Suppressor macrophage (primary cell): ENCODE measurements at regions not wholly inside any gene's neighbourhood (a gene's known extent, or its start where the extent isn't known, plus 50 kb on each side); places are given as distances from the start of the nearest gene placed in this dataset.

ENCODE experiments used
- DNase-seq, 4 experiments: peaks; one replicate each; pipeline ENCODE4 v3.0.0-alpha.2; 2020 to 2022

GRCh38 chr7:24341691-24342413 lies 57.9 kb downstream of the NPY start:
- DNase-seq, result peak in 2 of 4 experiments; percentile 3 to 6

GRCh38 chr7:24343614-24344013 lies 59.6 kb downstream of the NPY start:
- no peak for DNase-seq

- DNase-seq, result no peak
Measured at GRCh38 chr7:24346129-24346528, 62.1 kb downstream of the NPY start.

- no peak for DNase-seq
Measured at GRCh38 chr7:24346716-24347115, 62.7 kb downstream of the NPY start.

GRCh38 chr7:24349339-24349738 lies 65.3 kb downstream of the NPY start:
- no peak for DNase-seq

GRCh38 chr7:24354456-24354855 lies 70.5 kb downstream of the NPY start:
- DNase-seq, result no peak

GRCh38 chr7:24356718-24357386 lies 72.9 kb downstream of the NPY start:
- no peak for DNase-seq

- DNase-seq, result no peak
Measured at GRCh38 chr7:24361001-24361400, 77.0 kb downstream of the NPY start.

- DNase-seq, result no peak
Measured at GRCh38 chr7:24365606-24366005, 81.6 kb downstream of the NPY start.

- DNase-seq, result no peak
Measured at GRCh38 chr7:24366876-24367275, 82.9 kb downstream of the NPY start.

- DNase-seq, result no peak
Measured at GRCh38 chr7:24368161-24368560, 84.2 kb downstream of the NPY start.

- no peak for DNase-seq
Measured at GRCh38 chr7:24370541-24370940, 86.6 kb downstream of the NPY start.

GRCh38 chr7:24372961-24373955 lies 89.3 kb downstream of the NPY start:
- DNase-seq, result no peak

- no peak for DNase-seq
Measured at GRCh38 chr7:24378871-24379616, 95.1 kb downstream of the NPY start.

GRCh38 chr7:24381894-24382505 lies 98.0 kb downstream of the NPY start:
- peak in 2 of 4 experiments; percentile 9 for DNase-seq

GRCh38 chr7:24383055-24383454 lies 99.1 kb downstream of the NPY start:
- DNase-seq, result no peak

GRCh38 chr7:24384362-24385030 lies 100.5 kb downstream of the NPY start:
- DNase-seq, result no peak

GRCh38 chr7:24388212-24388611 lies 104.2 kb downstream of the NPY start:
- DNase-seq, result no peak

- no peak for DNase-seq
Measured at GRCh38 chr7:24390376-24391157, 106.6 kb downstream of the NPY start.

- no peak for DNase-seq
Measured at GRCh38 chr7:24392774-24393173, 108.8 kb downstream of the NPY start.

GRCh38 chr7:24395512-24395911 lies 111.5 kb downstream of the NPY start:
- no peak for DNase-seq
